Immature natural killer cell (primary cell): ENCODE measurements at regions not wholly inside any gene's neighbourhood (a gene's known extent, or its start where the extent isn't known, plus 50 kb on each side); places are given as distances from the start of the nearest gene placed in this dataset.
A peak's percentile ranks its signal among the peaks of the same experiment; 100 is the strongest.

ENCODE experiments used
- DNase-seq, 3 donors: peaks; one replicate each; pipeline ENCODE4 v3.0.0; 2022; ENCODE audit warnings: mixed read lengths in 1 of 3
- H3K27ac Mint-ChIP-seq, 6 donors: one replicate each; pipeline ENCODE4 v1.8.0; 2020; ENCODE audit warnings: mixed read lengths in 6 of 6, mild to moderate bottlenecking in 5 of 6, inconsistent platforms in 4 of 6, moderate library complexity in 3 of 6
- H3K27me3 Mint-ChIP-seq, 3 donors: one replicate each; pipeline ENCODE4 v1.8.0; 2020 to 2021; ENCODE audit warnings: low read depth in 3 of 3, mild to moderate bottlenecking in 3 of 3, mixed read lengths in 3 of 3, moderate library complexity in 3 of 3, inconsistent platforms in 1 of 3
- H3K36me3 Mint-ChIP-seq, 3 donors: one replicate each; pipeline ENCODE4 v1.8.0; 2020; ENCODE audit warnings: mixed read lengths in 3 of 3, inconsistent platforms in 2 of 3, mild to moderate bottlenecking in 2 of 3
- H3K4me1 Mint-ChIP-seq, 2 donors: one replicate each; pipeline ENCODE4 v1.8.0; 2020; ENCODE audit warnings: inconsistent platforms in 2 of 2, mild to moderate bottlenecking in 2 of 2, mixed read lengths in 2 of 2, moderate library complexity in 1 of 2
- H3K4me3 Mint-ChIP-seq, 5 donors: one replicate each; pipeline ENCODE4 v1.8.0; 2020; ENCODE audit warnings: mild to moderate bottlenecking in 5 of 5, mixed read lengths in 5 of 5, inconsistent platforms in 3 of 5, moderate library complexity in 3 of 5
- H3K9me3 Mint-ChIP-seq, 6 donors: one replicate each; pipeline ENCODE4 v1.8.0; 2020; ENCODE audit warnings: mild to moderate bottlenecking in 6 of 6, mixed read lengths in 6 of 6, inconsistent platforms in 4 of 6, moderate library complexity in 3 of 6

- Mint-ChIP-seq H3K4me3 (no peak overlapping the region), H3K27ac (no peak overlapping the region), H3K36me3 (no peaks in the 10 kb centered on the region), H3K9me3 (peaks cover 0 to 2% (median 0%) of the 10 kb centered on the region in 6 donors), H3K4me1 (no peaks in the 10 kb centered on the region), H3K27me3 (peaks cover 0 to 7% (median 2%) of the 10 kb centered on the region in 3 donors)
- DNase-seq = no peak
These were observed 190.8 kb upstream of the GEMIN8 start for GRCh38 chrX:14220386-14220944.

DNA sequence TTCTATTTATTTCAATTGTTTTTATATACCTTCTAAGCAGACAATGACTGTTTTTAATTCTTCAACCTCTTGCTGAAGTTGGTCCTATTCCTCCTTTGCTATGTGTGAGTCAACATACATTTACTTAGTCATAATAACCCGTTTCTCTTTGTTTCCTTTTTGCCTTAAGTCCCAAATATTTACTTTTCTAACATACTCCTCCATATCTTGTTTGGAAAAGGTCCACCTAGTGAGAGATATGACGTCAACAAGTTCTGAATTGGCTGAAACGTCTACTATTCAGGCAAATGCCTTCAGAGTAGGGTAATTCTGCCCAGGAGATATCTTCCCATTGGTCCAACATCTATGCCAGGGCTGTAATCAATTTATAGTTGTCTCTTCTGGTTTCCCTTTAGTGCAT, 179.3 kb upstream of the GEMIN8 start:
- Mint-ChIP-seq H3K4me1 (no peaks in the 10 kb centered on the region), H3K27me3 (peaks cover 0 to 4% (median 2%) of the 10 kb centered on the region in 3 donors), H3K27ac (no peak overlapping the region), H3K9me3 (peaks cover 0 to 7% (median under 1%) of the 10 kb centered on the region in 6 donors), H3K4me3 (no peak overlapping the region), H3K36me3 (no peaks in the 10 kb centered on the region)
- DNase-seq = no peak

DNA sequence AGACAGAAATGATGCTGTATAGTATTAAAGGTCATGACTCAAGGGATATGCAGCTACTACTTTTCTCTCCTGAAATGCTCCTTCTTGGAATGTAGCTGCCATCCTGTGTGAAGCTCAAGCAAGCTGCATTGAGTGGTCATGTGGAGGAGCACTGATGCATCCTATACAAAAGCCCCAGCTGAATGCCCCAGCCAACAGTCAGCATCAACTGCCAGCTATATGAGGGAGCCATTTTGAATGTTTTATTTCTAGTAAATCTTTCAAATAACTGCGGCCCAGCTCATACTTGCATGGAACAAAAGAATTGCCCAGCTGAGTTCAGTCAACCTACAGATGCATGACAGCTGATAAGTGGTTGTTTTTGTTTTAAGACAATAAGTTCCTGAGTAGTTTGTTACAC, 165.0 kb upstream of the GEMIN8 start:
- no peaks in the 10 kb centered on the region for H3K36me3 Mint-ChIP-seq
- H3K27ac Mint-ChIP-seq = no peak overlapping the region
- peaks cover 0 to 1% (median 0%) of the 10 kb centered on the region in 3 donors for H3K27me3 Mint-ChIP-seq
- DNase-seq = no peak
- no peak overlapping the region for H3K4me3 Mint-ChIP-seq
- H3K9me3 Mint-ChIP-seq = peaks cover 2 to 8% (median 2%) of the 10 kb centered on the region in 6 donors
- H3K4me1 Mint-ChIP-seq = no peaks in the 10 kb centered on the region

DNA sequence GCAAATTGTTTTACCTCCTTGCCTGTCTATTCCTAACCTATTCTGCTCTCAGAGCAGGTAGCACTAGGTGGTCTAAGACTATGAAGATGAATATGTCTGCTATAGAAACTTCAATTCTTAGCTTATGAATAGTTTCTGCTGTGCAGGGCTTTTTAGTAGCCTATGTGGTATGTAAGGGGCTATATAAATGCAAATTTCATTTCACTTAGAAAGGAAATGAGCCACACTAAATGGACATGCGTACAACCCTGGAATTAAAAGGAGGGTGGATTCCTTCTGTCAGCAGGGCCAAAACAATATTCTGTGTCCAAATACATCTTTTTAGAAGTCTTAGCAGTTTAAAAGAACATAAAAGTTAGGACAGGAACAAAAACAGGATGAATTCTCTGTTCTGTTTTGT, 163.9 kb upstream of the GEMIN8 start:
- no peaks in the 10 kb centered on the region for H3K4me1 Mint-ChIP-seq
- no peak overlapping the region for H3K4me3 Mint-ChIP-seq
- H3K27me3 Mint-ChIP-seq = peaks cover 0 to 1% (median 0%) of the 10 kb centered on the region in 3 donors
- DNase-seq = no peak
- no peaks in the 10 kb centered on the region for H3K36me3 Mint-ChIP-seq
- H3K9me3 Mint-ChIP-seq = peaks cover 2 to 8% (median 4%) of the 10 kb centered on the region in 6 donors
- H3K27ac Mint-ChIP-seq = no peak overlapping the region

DNA sequence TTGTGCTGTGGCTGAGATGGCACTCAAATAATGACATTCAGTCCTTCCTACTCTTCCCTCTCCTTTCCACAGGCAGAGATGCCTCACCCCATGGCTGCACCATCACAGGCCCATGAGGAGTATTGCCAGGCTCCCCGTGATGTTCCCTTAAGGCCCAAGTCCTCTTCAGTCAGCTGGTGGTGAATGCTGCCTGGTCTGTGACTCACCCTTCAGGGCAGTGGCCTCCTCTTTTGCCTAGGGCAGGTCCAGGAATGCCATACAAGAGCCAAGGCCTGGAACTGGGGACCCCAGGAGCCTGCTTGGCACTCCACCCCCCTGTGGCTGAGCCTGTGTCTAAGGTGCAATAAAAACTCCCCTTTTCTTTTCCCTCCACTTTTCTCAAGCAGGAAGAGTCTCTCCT, 144.2 kb upstream of the GEMIN8 start:
- no peak overlapping the region for H3K4me3 Mint-ChIP-seq
- peaks cover 0 to 5% (median 0%) of the 10 kb centered on the region in 6 donors for H3K9me3 Mint-ChIP-seq
- peaks cover 0 to 11% (median 4%) of the 10 kb centered on the region in 3 donors for H3K27me3 Mint-ChIP-seq
- no peak for DNase-seq
- no peaks in the 10 kb centered on the region for H3K36me3 Mint-ChIP-seq
- H3K4me1 Mint-ChIP-seq = no peaks in the 10 kb centered on the region
- no peak overlapping the region for H3K27ac Mint-ChIP-seq

DNA sequence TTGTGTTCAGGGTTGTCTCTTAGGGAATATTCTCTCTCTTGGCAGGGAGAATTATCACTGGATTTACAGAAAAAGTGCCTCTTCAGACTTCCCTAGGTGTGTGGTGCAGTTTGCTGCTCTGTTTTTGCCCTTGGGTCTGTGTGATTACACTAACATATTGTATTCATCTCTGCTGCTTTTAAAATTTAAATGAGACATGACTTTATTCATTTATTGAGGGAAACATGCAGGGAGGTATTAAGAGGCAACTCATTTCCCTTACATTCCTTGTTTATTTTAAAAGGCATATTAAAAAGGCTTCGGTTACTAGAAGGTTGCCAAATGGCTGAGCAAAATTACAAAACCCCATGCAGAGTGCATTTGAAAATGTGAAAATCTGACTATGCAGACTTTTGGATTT, 135.1 kb upstream of the GEMIN8 start:
- Mint-ChIP-seq H3K27me3 (peaks cover 0 to 2% (median 1%) of the 10 kb centered on the region in 3 donors), H3K4me1 (no peaks in the 10 kb centered on the region), H3K4me3 (no peak overlapping the region), H3K27ac (no peak overlapping the region), H3K36me3 (no peaks in the 10 kb centered on the region), H3K9me3 (peaks cover 0 to 8% (median 3%) of the 10 kb centered on the region in 6 donors)
- no peak for DNase-seq

- Mint-ChIP-seq H3K36me3 (no peaks in the 10 kb centered on the region), H3K27ac (no peak overlapping the region), H3K4me3 (no peak overlapping the region), H3K27me3 (peaks cover 2 to 7% (median 4%) of the 10 kb centered on the region in 3 donors), H3K9me3 (peaks cover 0 to 3% (median 0%) of the 10 kb centered on the region in 6 donors), H3K4me1 (no peaks in the 10 kb centered on the region)
- no peak for DNase-seq
These were observed 95.8 kb upstream of the GEMIN8 start for GRCh38 chrX:14125462-14125861.

DNA sequence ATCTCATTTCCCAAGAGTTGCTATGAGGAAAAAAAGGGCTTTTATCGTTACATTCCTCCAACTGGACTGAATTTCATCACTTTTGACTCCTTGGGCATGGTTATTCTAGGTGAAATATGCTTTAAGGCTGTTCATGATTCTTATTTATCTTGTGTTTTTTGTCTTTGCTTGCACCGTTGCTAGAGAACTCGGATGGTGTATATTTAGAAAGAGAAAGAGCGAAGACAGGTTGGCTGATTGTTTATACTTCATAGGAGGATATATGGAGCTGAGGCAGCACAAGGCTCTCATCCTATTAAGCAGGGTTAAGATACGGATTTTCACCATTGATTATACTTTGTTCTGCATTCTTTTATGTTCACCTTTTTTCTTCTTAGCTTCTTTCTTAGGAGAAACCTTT, 94.9 kb upstream of the GEMIN8 start:
- H3K9me3 Mint-ChIP-seq = peaks cover 0 to 3% (median 0%) of the 10 kb centered on the region in 6 donors
- H3K4me3 Mint-ChIP-seq = no peak overlapping the region
- no peaks in the 10 kb centered on the region for H3K36me3 Mint-ChIP-seq
- H3K4me1 Mint-ChIP-seq = no peaks in the 10 kb centered on the region
- H3K27ac Mint-ChIP-seq = no peak overlapping the region
- peaks cover 2 to 6% (median 4%) of the 10 kb centered on the region in 3 donors for H3K27me3 Mint-ChIP-seq
- no peak for DNase-seq

DNA sequence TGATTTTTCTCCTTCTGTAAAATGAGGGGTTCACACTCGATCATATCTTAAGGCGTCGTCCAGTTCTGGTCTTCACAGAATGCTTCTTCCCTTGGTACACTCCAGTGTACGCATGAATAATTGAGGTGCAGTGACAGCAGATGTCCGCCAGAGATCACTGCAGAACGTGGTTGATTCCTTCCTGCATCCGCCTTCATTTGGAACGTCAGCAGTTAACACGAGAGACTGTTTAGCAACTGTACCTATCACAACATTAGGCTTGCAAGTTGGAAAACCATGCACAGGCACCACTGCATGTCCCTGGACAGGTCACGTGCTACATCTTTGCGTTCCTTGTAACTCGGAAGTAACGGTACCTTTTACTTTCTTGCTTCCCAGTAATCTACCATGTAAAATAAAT, 66.0 kb upstream of the GEMIN8 start:
- DNase-seq = peak in 2 of 3 donors; percentile 5 to 24
- Mint-ChIP-seq H3K36me3 (no peaks in the 10 kb centered on the region), H3K27ac (no peak overlapping the region), H3K27me3 (peaks cover 3 to 6% (median 3%) of the 10 kb centered on the region in 3 donors), H3K4me3 (peak overlapping the region in 3 of 5 donors; percentile 22 to 40 (median 23)), H3K4me1 (peaks cover 3 to 6% of the 10 kb centered on the region in 2 donors), H3K9me3 (no peaks in the 10 kb centered on the region)

DNA sequence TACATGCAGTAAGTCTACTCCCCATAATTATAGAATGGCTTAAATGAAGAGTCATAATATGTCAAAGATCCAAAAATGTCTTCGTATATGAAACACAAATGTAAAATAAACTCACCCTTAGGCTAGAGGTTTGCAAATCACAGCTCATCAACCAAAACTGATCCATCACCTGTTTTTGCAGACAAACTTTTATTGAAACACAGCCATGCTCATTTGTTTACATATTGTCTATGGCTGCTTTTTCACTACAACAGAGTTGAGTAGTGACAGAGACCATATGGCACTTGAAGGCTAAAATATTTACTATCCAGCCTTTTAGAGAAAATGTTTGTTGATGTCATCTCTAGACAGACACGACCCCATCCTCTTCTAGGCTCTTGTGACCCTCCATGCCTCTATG, 64.5 kb upstream of the GEMIN8 start:
- Mint-ChIP-seq H3K27ac (no peak overlapping the region), H3K4me3 (no peak overlapping the region), H3K36me3 (no peaks in the 10 kb centered on the region), H3K9me3 (no peaks in the 10 kb centered on the region), H3K4me1 (peaks cover 3 to 6% of the 10 kb centered on the region in 2 donors), H3K27me3 (peaks cover 3 to 11% (median 3%) of the 10 kb centered on the region in 3 donors)
- DNase-seq = no peak

- H3K27ac Mint-ChIP-seq = no peak overlapping the region
- H3K4me3 Mint-ChIP-seq = no peak overlapping the region
- H3K36me3 Mint-ChIP-seq = no peaks in the 10 kb centered on the region
- H3K9me3 Mint-ChIP-seq = no peaks in the 10 kb centered on the region
- no peaks in the 10 kb centered on the region for H3K4me1 Mint-ChIP-seq
- no peak for DNase-seq
- peaks cover 0 to 7% (median 6%) of the 10 kb centered on the region in 3 donors for H3K27me3 Mint-ChIP-seq
These were observed 54.8 kb upstream of the GEMIN8 start for GRCh38 chrX:14084466-14084865.

DNA sequence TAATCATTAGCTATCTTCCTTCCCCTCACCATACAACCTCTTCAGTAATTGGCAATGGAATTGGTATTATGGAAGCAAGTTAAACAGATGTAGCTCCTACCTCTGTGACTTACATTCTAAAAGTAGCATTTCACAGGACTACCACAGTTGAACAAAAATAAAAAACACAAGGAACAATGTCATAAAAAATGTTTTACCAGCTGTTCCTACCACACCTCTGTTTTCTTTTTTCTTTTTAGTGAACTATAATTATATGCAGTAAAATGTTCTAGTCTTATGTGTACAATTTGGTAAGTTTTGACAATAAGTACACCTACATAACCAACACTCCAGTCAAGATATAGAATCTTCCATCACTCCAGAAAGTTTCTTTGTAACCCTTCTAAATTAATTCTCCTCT, 54.1 kb upstream of the GEMIN8 start:
- Mint-ChIP-seq H3K27me3 (peaks cover 0 to 7% (median 6%) of the 10 kb centered on the region in 3 donors), H3K36me3 (no peaks in the 10 kb centered on the region), H3K27ac (no peak overlapping the region), H3K4me1 (no peaks in the 10 kb centered on the region), H3K9me3 (no peaks in the 10 kb centered on the region), H3K4me3 (no peak overlapping the region)
- no peak for DNase-seq

DNA sequence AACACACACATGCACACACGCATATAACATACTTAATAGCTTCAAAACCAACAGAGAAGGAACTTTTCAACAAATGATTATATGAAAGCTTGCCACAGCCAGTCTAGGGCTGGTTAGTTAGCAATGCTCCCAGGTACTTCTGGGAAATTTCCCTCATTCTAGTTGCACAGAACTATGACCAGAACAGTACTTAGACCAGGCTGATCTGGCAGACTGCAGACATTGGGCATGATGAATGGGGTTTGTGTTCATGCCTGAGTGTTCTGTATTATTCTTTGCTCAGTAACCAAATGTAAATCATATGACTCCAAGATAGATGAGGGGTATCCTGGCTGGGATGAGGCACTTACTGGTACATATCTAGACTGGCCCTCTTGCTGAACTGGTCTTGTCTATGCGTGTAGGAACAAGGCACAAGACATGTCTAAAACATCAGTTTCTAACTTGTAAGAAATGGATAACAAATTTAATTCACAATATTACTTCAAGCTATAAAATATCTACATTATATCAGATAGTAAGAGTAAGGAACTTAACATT, 50.3 kb upstream of the GEMIN8 start:
- DNase-seq = no peak
- H3K4me3 Mint-ChIP-seq = no peak overlapping the region

More for the DNA sequence above, 50.3 kb upstream of the GEMIN8 start:
- H3K27ac Mint-ChIP-seq = no peak overlapping the region
- no peaks in the 10 kb centered on the region for H3K9me3 Mint-ChIP-seq
- H3K4me1 Mint-ChIP-seq = no peaks in the 10 kb centered on the region
- no peaks in the 10 kb centered on the region for H3K36me3 Mint-ChIP-seq
- peaks cover 0 to 6% (median 3%) of the 10 kb centered on the region in 3 donors for H3K27me3 Mint-ChIP-seq
